K562 (cell line): ENCODE measurements at regions not wholly inside any gene's neighbourhood (a gene's known extent, or its start where the extent isn't known, plus 50 kb on each side); places are given as distances from the start of the nearest gene placed in this dataset.

Experiments
- ATAC-seq: fragments of 200-7000 bp; cut with Tn5 transposase; 3 replicates; pipeline ENCODE4 v1.9.1; 2020; ENCODE audit warnings: moderate library complexity
- BruUV-seq: library from RNA; stranded (reverse); fragments of 400-500 nt; replicated peaks from 2 replicates; lab custom pipeline; 2021; lab: Mats Ljungman, UMichigan
- CTCF ChIA-PET: fragments of 300-600 bp; formaldehyde crosslinking; extraction: SDS; loops from one replicate; lab custom pipeline; 2021; ENCODE audit warnings: low intra/inter-chr PET ratio; lab: Yijun Ruan, JAX
- POLR2A ChIA-PET: fragments of 300-600, 350-650 bp; sonication (Branson Sonifier 250); formaldehyde crosslinking; extraction: SDS; loops from one replicate; lab custom pipeline; 2021; ENCODE audit warnings: antibody characterized with exemption, inconsistent platforms; lab: Yijun Ruan, JAX
- DNase-seq, 4 experiments: peaks; one replicate each; pipeline versions ENCODE4 v3.0.0 to v3.0.0-alpha.2; 2011 to 2018; ENCODE audit warnings: low spot score in 3 of 4, mixed read lengths in 3 of 4; ENCODE audit errors: extremely low read depth in 1 of 4
- FAIRE-seq: peaks from 2 replicates; lab custom pipeline; 2011; peaks lifted over from hg19 to GRCh38; lab: Jason Lieb, UNC
- H2AFZ ChIP-seq: 2 replicates; pipeline ENCODE4 v1.6.0; 2011; ENCODE audit warnings: low read depth, low read length, control low read depth, inconsistent platforms
- H3K27ac ChIP-seq: fragments of 200-600 bp; 3 replicates; pipeline ENCODE4 v1.8.0; 2011; ENCODE audit warnings: low read depth, mild to moderate bottlenecking, control low read depth, inconsistent platforms, low read length, moderate library complexity, mixed read lengths; ENCODE audit errors: extremely low read depth
- H3K27me3 ChIP-seq, 2 experiments: fragments of 300-600 bp in 1 of 2; 2 replicates in 1 of 2; 3 replicates in 1 of 2; pipeline versions ENCODE4 v1.6.0 to v1.8.0; 2011; ENCODE audit warnings: inconsistent platforms in 2 of 2, low read length in 2 of 2, mild to moderate bottlenecking in 1 of 2, mixed read lengths in 1 of 2, moderate library complexity in 1 of 2; ENCODE audit not compliant: control insufficient read depth in 2 of 2, insufficient read depth in 2 of 2
- H3K36me3 ChIP-seq: fragments of 300-600 bp; 3 replicates; pipeline ENCODE4 v1.8.0; 2011; ENCODE audit warnings: mild to moderate bottlenecking, low read length, inconsistent platforms; ENCODE audit not compliant: control insufficient read depth, insufficient read depth
- H3K4me1 ChIP-seq, 2 experiments: fragments of 200-600 bp in 1 of 2; replicated peaks in 1 of 2; 2 replicates in 1 of 2; 3 replicates in 1 of 2; pipeline versions ENCODE4 v1.5.1 to v1.8.0; 2011; ENCODE audit warnings: inconsistent platforms in 2 of 2, low read length in 2 of 2, mild to moderate bottlenecking in 1 of 2, mixed read lengths in 1 of 2, moderate library complexity in 1 of 2; ENCODE audit not compliant: control insufficient read depth in 2 of 2, insufficient read depth in 2 of 2
- H3K4me2 ChIP-seq: 2 replicates; pipeline ENCODE4 v1.6.1; 2011; ENCODE audit warnings: low read length, control low read depth, inconsistent platforms, mixed read lengths; ENCODE audit not compliant: insufficient read depth
- H3K4me3 ChIP-seq: fragments of 200-600 bp; sonication (generic), shearing (Covaris generic); 2 replicates; pipeline ENCODE4 v1.5.1; 2016; ENCODE audit warnings: control low read depth, inconsistent platforms
- H3K79me2 ChIP-seq: fragments of 200-600 bp; 3 replicates; pipeline ENCODE4 v1.8.0; 2011; ENCODE audit warnings: low read length, inconsistent platforms; ENCODE audit not compliant: control insufficient read depth, insufficient read depth
- H3K9ac ChIP-seq, 2 experiments: 2 replicates each; pipeline versions ENCODE4 v1.6.0 to v1.6.1; 2011; ENCODE audit warnings: low read depth in 2 of 2, low read length in 2 of 2, control low read depth in 1 of 2, inconsistent platforms in 1 of 2, mild to moderate bottlenecking in 1 of 2, mixed read lengths in 1 of 2; ENCODE audit not compliant: insufficient read depth in 1 of 2
- H3K9me1 ChIP-seq: one replicate; pipeline ENCODE4 v1.6.0; 2011; ENCODE audit warnings: inconsistent platforms, mild to moderate bottlenecking, low read length, moderate library complexity; ENCODE audit not compliant: control insufficient read depth, insufficient read depth
- H3K9me3 ChIP-seq: replicated peaks from 2 replicates; pipeline ENCODE4 v1.5.1; 2011; ENCODE audit warnings: low read depth, low read length, inconsistent platforms; ENCODE audit not compliant: control insufficient read depth, insufficient read depth
- H4K20me1 ChIP-seq: replicated peaks from 2 replicates; pipeline ENCODE4 v1.6.1; 2011; ENCODE audit warnings: low read length, inconsistent platforms, mixed read lengths; ENCODE audit not compliant: control insufficient read depth, insufficient read depth
- ATF7 ChIP-seq: fragments of 450-650 bp; IDR thresholded peaks from 2 replicates; pipeline ENCODE4 v1.7.1; 2014; ENCODE audit warnings: mild to moderate bottlenecking, moderate library complexity
- CBFB ChIP-seq: sonication (generic); formaldehyde crosslinking; IDR thresholded peaks from 2 replicates; pipeline ENCODE4 v1.4.0; 2020; ENCODE audit warnings: mild to moderate bottlenecking, missing genetic modification reagents
- CBX5 ChIP-seq: IDR thresholded peaks from 2 replicates; pipeline ENCODE4 v1.6.1; 2014; ENCODE audit warnings: low read depth, borderline replicate concordance
- CC2D1A ChIP-seq: fragments of 450-650 bp; IDR thresholded peaks from 2 replicates; pipeline ENCODE4 v1.6.1; 2017; ENCODE audit warnings: mild to moderate bottlenecking
- FOXO4 ChIP-seq: fragments of 450-650 bp; formaldehyde crosslinking; IDR thresholded peaks from 2 replicates; pipeline ENCODE4 v1.4.0; 2020; ENCODE audit warnings: mild to moderate bottlenecking, moderate library complexity
- HNRNPUL1 ChIP-seq: fragments of 200-400 bp; formaldehyde crosslinking; IDR thresholded peaks from 2 replicates; pipeline ENCODE4 v1.6.1; 2017; ENCODE audit warnings: low read length
- MEIS2 ChIP-seq: fragments of 450-650 bp; IDR thresholded peaks from 2 replicates; pipeline ENCODE4 v1.6.1; 2014; ENCODE audit warnings: mild to moderate bottlenecking; ENCODE audit not compliant: partially characterized antibody
- NCOR1 ChIP-seq: fragments of 450-650 bp; IDR thresholded peaks from 2 replicates; pipeline ENCODE4 v1.6.1; 2016; ENCODE audit warnings: mild to moderate bottlenecking, moderate library complexity
- NFYB ChIP-seq: IDR thresholded peaks from 2 replicates; pipeline ENCODE4 v1.6.1; 2011; ENCODE audit warnings: mild to moderate bottlenecking, moderate library complexity; ENCODE audit not compliant: insufficient read length; ENCODE audit errors: extremely low read depth
- RBFOX2 ChIP-seq: fragments of 200-400 bp; formaldehyde crosslinking; IDR thresholded peaks from 2 replicates; pipeline ENCODE4 v1.6.1; 2017; ENCODE audit warnings: low read depth, mild to moderate bottlenecking, low read length, moderate library complexity
- SMARCE1 ChIP-seq: fragments of 450-650 bp; IDR thresholded peaks from 2 replicates; pipeline ENCODE4 v1.7.1; 2016; ENCODE audit warnings: mild to moderate bottlenecking
- SPI1 ChIP-seq: IDR thresholded peaks from 2 replicates; pipeline ENCODE4 v1.6.1; 2011; ENCODE audit warnings: low read depth, low read length, control low read depth, borderline replicate concordance
- ZNF274 ChIP-seq: IDR thresholded peaks from 2 replicates; pipeline ENCODE4 v1.6.1; 2011; ENCODE audit warnings: low read depth, mild to moderate bottlenecking, low read length, moderate library complexity, borderline replicate concordance
- ZNF354B ChIP-seq: fragments of 250-450 bp; sonication (Bioruptor Pico); IDR thresholded peaks from 2 replicates; pipeline ENCODE4 v1.4.0; 2020
- ZNF384 ChIP-seq: IDR thresholded peaks from 2 replicates; pipeline ENCODE4 v1.6.1; 2012; ENCODE audit warnings: low read depth, low read length, improper control_type of control experiment
- WGBS: fragments of 100-300 bp; shearing (Covaris generic); methylation state at CpG from one replicate; pipeline ENCODE4 v1.1.6; 2016; ENCODE audit warnings: low coverage, mixed read lengths; ENCODE audit not compliant: insufficient coverage; ENCODE audit errors: missing lambda C conversion rate; 5-methylcytosine and 5-hydroxymethylcytosine counted together
- in situ Hi-C: fragments of 300-500 bp; cut with MboI; formaldehyde crosslinking; loops from 4 replicates; pipeline ENCODE4 v1.15.0; 2018; ENCODE audit warnings: inconsistent platforms, mixed read lengths
- intact Hi-C: fragments of 100-400 bp; cut with micrococcal nuclease; formaldehyde crosslinking; loops from 2 replicates; pipeline ENCODE4 v1.14.2; 2022

- FAIRE-seq = no peak
- TF ChIP-seq MEIS2 (peak; percentile 30), ZNF384 (peak; percentile 28; the same call in 1 of the 2 replicates), ZNF354B (no peak), CBX5 (no peak)
- TF ChIP-seq, all 486 proteins: peak for 2
- Histone ChIP-seq H3K27me3 (no peaks in the 10 kb centered on the region), H3K4me2 (no peak overlapping the region), H2AFZ (peak overlapping the region; percentile 89), H3K9me3 (no peaks in the 10 kb centered on the region), H3K9me1 (no peaks in the 10 kb centered on the region), H3K4me3 (no peak overlapping the region), H3K9ac (no peak overlapping the region), H3K27ac (no peak overlapping the region), H3K4me1 (peaks cover 0 to 5% of the 10 kb centered on the region in 2 experiments; a peak in 4 of 5 replicates), H4K20me1 (no peaks in the 10 kb centered on the region), H3K79me2 (no peaks in the 10 kb centered on the region), H3K36me3 (no peaks in the 10 kb centered on the region)
- ATAC-seq (no peak; the same call in 2 of the 3 replicates), DNase-seq (no peak)
- ChIA-PET POLR2A (no interaction called here), CTCF (interaction anchor here (0.6 kb wide), 1 partner anchor 1525 kb away, joined by 3 read pairs; no protein-coding TSS in a partner anchor)
- 59% methylated on average over 16 of the region's 18 CpGs for WGBS
- BruUV-seq = no TSS peak
- in situ Hi-C loops = loop anchor here (25.0 kb wide), 1 partner anchor 1531 kb away; no protein-coding TSS in a partner anchor
- intact Hi-C loops = no loop called here
Observed at GRCh38 chr14:54343272-54344121, 53.3 kb upstream of the CDKN3 start.

- H3K9ac ChIP-seq = no peak overlapping the region
- H2AFZ ChIP-seq = peak overlapping the region; percentile 89
- H3K36me3 ChIP-seq = no peaks in the 10 kb centered on the region
- H3K27ac ChIP-seq = no peak overlapping the region; the same call in 2 of the 3 replicates
- ATAC-seq (peak; percentile 94), DNase-seq (peak; percentile 26 to 71 (median 50)), FAIRE-seq (no peak)
- BruUV-seq = no TSS peak
- CTCF ChIA-PET = no interaction called here
- H3K27me3 ChIP-seq = peaks cover under 1 to 3% of the 10 kb centered on the region in 2 experiments; a peak in 2 of 5 replicates
- no peaks in the 10 kb centered on the region for H3K79me2 ChIP-seq
- in situ Hi-C loops = loop anchor here (25.0 kb wide), 1 partner anchor 1532 kb away; no protein-coding TSS in a partner anchor
- 3% methylated on average over 5 of the region's 6 CpGs for WGBS
- peak overlapping the region; percentile 37; the same call in 1 of the 2 replicates for H3K4me2 ChIP-seq
- POLR2A ChIA-PET = no interaction called here
- H3K4me3 ChIP-seq = no peak overlapping the region
- H3K4me1 ChIP-seq = peaks cover 0 to 5% of the 10 kb centered on the region in 2 experiments; a peak in 4 of 5 replicates
- H4K20me1 ChIP-seq = no peaks in the 10 kb centered on the region
- H3K9me3 ChIP-seq = no peaks in the 10 kb centered on the region
- intact Hi-C loops = no loop called here
- no peaks in the 10 kb centered on the region for H3K9me1 ChIP-seq
- TF ChIP-seq HNRNPUL1 = no peak
- peak; percentile 19 for TF ChIP-seq NFYB
- TF ChIP-seq ZNF274 = no peak
- peak; percentile 46; the same call in 1 of the 2 replicates for TF ChIP-seq SPI1
- no peak for TF ChIP-seq FOXO4 (CRISPR knock-in tag)
- TF ChIP-seq ATF7 = no peak
- no peak for TF ChIP-seq ZNF384
- peak; percentile 45; the same call in 1 of the 2 replicates for TF ChIP-seq CC2D1A
- TF ChIP-seq NCOR1 = 0 out of 2 replicates have a peak, but pooled peaks have one; percentile 24
- TF ChIP-seq RBFOX2 = peak; percentile 36; the same call in 1 of the 2 replicates
- TF ChIP-seq SMARCE1 = peak; percentile 36; the same call in 1 of the 2 replicates
- TF ChIP-seq CBFB (CRISPR knock-in tag) = no peak
Observed at GRCh38 chr14:54344445-54344844, 52.4 kb upstream of the CDKN3 start.
